ENCODE measurements at regions not wholly inside any gene's neighbourhood (a gene's known extent, or its start where the extent isn't known, plus 50 kb on each side); places are given as distances from the start of the nearest gene placed in this dataset.

DNA sequence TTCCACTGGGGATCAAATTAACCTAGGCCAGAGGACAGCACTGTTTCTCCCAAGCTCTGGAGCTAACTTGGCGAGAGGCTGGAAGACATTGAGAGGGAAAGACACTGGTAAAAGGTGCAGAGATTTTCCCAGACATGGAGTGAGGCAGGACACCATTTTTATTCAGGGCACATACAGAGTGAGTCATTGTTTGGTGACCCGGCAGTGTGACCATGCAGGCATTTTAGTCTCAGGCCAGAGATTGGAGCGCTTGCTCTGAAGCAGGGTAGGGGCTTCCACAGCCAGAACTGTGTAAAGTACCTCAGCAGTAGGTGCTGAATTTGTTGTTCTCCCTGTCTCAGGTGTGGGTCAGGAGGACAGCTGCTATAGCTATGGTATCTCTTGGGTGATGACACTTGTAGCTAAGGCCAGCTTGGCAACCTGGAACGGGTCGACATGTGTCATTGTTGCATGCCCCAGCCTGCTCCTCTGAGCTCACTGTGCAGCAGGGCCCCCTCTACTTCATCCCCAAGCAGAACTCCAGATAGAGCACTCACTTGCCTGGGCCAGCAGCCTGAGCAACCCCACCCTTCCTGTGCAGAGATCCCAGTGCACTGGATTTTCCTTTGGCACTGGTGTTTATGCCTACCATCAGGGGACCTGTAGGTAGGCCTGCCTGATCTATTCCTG, 79.8 kb upstream of the ATP8A1 start:
- DNase-seq = no peak

DNA sequence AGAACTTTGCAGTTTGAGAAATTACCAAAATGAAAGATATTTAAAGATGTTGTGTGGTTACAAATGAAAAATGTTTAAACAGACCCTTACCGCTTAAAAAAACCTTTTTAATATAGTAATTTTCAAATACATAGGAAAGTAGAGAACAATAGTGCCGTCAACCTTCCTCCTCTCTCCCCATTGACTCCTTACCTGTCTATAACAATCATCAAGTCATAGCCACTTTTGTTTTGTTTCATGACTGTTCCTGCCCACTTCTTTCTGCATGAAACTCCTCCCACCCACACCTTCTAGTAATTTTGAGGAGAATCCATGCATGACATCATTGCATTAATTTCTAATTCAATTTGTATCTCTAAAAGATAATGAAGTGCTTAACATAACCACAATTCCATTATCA, 76.5 kb upstream of the ATP8A1 start:
- DNase-seq = no peak

GRCh38 chr4:42732776-42733175, 75.9 kb upstream of the ATP8A1 start:
- no peak for DNase-seq

- DNase-seq = no peak
These were observed 72.8 kb upstream of the ATP8A1 start for GRCh38 chr4:42729505-42730237.

- no peak for DNase-seq
These were observed 67.5 kb upstream of the ATP8A1 start for GRCh38 chr4:42724451-42724850.

DNA sequence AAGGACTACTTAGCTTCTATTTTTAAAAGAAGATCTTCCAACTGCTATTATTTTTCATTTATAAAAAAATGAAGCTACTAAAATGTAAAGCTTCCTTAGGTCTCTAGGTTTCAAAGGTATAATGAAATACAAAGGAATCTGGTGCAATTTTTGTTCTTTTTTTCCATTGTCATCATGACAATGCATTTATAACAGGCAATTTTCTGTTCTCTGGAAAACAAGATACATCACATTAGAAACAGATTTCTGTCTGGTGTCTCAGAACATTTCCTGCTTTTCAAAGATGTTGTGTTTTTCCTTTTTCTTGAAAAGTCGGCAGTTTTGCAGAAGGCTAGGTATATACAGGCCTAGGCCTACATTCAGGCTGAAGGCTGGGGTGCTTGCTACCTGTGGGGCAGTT, 63.6 kb upstream of the ATP8A1 start:
- DNase-seq = no peak

- DNase-seq = no peak
These were observed 62.4 kb upstream of the ATP8A1 start for GRCh38 chr4:42719257-42719656.

DNA sequence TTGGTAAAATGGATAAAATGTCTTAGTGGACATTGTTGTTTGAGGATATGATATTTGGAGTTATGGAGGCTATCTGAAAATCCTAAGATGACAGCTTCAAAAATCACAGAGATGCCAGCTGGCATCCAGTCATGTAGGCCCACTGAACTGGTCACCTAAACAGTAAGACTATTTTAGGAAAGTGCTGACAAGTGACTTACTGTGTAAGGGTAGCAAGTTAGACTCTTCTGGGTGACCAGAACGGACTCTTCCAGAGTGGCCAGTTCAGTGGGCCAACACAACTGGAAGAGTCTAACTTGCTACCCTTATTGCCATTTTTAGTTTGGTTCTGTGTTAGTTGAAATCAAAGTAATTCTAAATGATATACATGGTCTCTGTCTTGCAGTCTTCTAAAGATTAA, 61.4 kb upstream of the ATP8A1 start:
- no peak for DNase-seq

DNA sequence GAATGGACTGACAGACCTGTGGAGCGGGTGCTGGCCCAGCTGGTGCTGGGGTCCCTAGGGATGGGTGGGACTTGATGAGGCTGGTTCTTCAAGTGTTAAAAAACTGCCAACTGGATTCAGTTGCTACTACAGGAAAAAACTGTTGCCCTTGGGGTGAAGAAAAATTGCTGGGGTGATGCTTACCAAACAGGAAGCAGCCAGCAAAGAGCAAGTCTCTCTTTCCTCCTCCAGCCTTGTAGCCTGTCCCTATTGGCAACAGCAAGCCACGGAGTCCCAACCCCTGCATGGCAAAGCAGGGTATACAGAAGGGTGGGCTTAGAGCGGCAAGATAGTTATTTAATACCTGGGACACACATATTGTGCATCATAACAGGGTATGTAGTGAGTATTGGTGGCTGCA, 60.1 kb upstream of the ATP8A1 start:
- no peak for DNase-seq

- DNase-seq = no peak
These were observed 59.0 kb upstream of the ATP8A1 start for GRCh38 chr4:42715807-42716482.

DNA sequence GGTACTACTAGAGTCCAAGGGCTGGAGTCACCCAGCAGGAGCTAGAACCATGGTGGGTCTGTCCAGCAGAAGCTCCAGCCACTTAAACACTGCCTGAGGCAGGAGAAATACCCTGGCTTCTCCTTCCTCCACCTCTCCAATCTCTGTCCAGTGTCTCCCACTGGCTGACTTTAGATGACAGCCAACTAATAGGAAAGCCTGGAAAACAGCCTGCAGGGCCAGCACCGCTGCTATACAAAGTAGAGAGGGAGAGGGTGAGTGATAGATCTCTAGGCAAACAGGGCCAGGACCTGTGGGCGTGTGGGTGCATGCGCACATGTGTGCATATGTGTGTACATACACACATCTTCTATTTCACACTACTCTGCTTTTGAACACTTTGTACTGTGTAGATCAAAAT, 56.5 kb upstream of the ATP8A1 start:
- peak; percentile 68 for DNase-seq

GRCh38 chr4:42712854-42713253, 55.9 kb upstream of the ATP8A1 start:
- DNase-seq = no peak

GRCh38 chr4:42711496-42711895, 54.6 kb upstream of the ATP8A1 start:
- no peak for DNase-seq

- no peak for DNase-seq
These were observed 53.9 kb upstream of the ATP8A1 start for GRCh38 chr4:42710761-42711160.

- no peak for DNase-seq
These were observed 53.4 kb upstream of the ATP8A1 start for GRCh38 chr4:42710329-42710728.

DNA sequence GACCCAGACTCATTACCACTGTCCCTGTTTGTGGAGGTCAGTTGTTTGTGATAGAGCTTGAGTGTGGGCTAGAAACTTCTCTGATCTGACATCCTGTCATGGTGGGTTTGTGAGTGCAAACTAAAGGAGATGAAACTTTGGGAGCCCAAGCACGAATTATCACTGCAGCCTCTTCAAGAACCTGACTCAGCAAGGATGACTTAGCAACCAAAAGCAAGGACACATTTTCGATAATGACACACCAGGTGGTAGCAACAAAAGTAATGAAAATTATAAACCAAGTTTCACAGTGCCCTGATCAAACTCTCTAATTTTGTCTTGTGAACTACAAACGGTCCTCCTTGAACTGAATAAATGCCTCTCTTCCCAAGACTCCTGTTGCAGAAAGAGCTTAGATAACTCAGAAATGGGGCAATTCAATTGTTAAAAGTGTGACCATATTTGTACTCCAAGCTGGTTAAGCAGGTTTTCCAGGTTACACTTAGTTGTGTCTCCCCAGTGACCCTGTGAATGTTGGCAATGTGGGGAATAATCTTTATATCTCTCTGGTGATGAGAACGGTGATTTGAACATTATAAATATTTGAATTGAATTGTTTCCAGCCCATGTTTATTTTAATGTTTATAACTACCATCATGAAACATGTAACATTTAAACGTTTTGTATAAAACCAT, 52.6 kb upstream of the ATP8A1 start:
- DNase-seq = no peak

- no peak for DNase-seq
These were observed 51.7 kb upstream of the ATP8A1 start for GRCh38 chr4:42708625-42709024.
